Suprapubic skin (tissue), 4 donors: ENCODE measurements at regions not wholly inside any gene's neighbourhood (a gene's known extent, or its start where the extent isn't known, plus 50 kb on each side); places are given as distances from the start of the nearest gene placed in this dataset.

Experiments used
- DNase-seq, 2 donors: peaks; one replicate each; pipeline ENCODE4 v3.0.0-alpha.2; 2019; ENCODE audit warnings: low spot score in 2 of 2
- H3K27ac ChIP-seq: fragments of 200-600 bp; sonication (generic); one replicate; pipeline ENCODE4 v1.5.1; 2019
- H3K27me3 ChIP-seq: fragments of 200-600 bp; sonication (generic); one replicate; pipeline ENCODE4 v1.5.1; 2019
- H3K36me3 ChIP-seq: fragments of 200-600 bp; sonication (generic); one replicate; pipeline ENCODE4 v1.5.1; 2019
- H3K4me1 ChIP-seq: fragments of 200-600 bp; sonication (generic); one replicate; pipeline ENCODE4 v1.5.1; 2019
- H3K4me3 ChIP-seq: fragments of 200-600 bp; sonication (generic); one replicate; pipeline ENCODE4 v1.5.1; 2019; ENCODE audit warnings: mild to moderate bottlenecking
- H3K9me3 ChIP-seq: fragments of 200-600 bp; sonication (generic); one replicate; pipeline ENCODE4 v1.5.1; 2019
- EP300 ChIP-seq: sonication (generic); formaldehyde crosslinking; IDR thresholded peaks from one replicate; pipeline ENCODE4 v1.6.1; 2017; ENCODE audit warnings: antibody characterized with exemption
- POLR2A ChIP-seq, 2 donors: fragments of 450-650 bp; IDR thresholded peaks; one replicate each; pipeline ENCODE4 v1.6.1; 2017; ENCODE audit warnings: antibody characterized with exemption in 2 of 2, mild to moderate bottlenecking in 2 of 2, moderate library complexity in 2 of 2
- POLR2AphosphoS5 ChIP-seq, 3 donors: sonication (generic); formaldehyde crosslinking; IDR thresholded peaks; one replicate each; pipeline ENCODE4 v1.6.1; 2017; ENCODE audit warnings: antibody characterized with exemption in 3 of 3
- WGBS: methylation state at CpG from one replicate; pipeline ENCODE4 v1.1.5; 2018; 5-methylcytosine and 5-hydroxymethylcytosine counted together
- TF ChIP-seq, protein P1 (sequence below), 2 donors: fragments of 200-600 bp in 1 of 2; fragments of 450-650 bp in 1 of 2; sonication (generic) in 1 of 2; IDR thresholded peaks; one replicate each; pipeline ENCODE4 v1.5.1; 2016 to 2019; ENCODE audit warnings: antibody characterized with exemption in 2 of 2, mild to moderate bottlenecking in 1 of 2, moderate library complexity in 1 of 2

DNA sequence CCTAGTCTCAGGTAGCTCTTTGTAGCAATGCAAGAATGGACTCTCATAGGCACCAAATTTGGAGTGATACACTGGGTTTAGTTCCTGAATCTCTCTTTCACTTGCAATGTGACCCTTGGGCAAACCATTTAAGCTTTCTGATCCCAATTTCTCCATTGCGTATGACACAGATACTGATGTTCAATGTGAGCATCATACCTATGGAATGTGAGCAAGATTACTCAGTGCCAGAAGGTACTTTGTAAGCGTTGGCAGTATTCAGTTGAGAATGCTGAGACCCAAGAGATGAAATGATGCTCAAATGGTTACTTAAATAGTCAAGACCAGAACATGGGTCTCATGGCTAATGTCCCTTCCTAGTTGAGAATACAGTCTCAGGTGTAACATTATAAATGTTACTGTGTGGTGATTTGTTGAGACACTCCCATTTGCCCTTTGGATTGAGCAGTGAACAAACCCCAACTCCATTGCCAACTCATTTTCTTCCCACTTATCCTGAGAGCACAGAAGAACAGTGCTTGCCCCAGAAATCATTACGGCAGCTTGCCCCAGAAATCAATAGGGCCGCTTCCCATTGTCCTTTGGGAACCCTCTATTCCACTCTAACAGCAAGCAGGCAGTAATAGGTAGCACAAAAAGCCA is 134.1 kb downstream of the SOX9 start:
- TF ChIP-seq, protein P1, sequence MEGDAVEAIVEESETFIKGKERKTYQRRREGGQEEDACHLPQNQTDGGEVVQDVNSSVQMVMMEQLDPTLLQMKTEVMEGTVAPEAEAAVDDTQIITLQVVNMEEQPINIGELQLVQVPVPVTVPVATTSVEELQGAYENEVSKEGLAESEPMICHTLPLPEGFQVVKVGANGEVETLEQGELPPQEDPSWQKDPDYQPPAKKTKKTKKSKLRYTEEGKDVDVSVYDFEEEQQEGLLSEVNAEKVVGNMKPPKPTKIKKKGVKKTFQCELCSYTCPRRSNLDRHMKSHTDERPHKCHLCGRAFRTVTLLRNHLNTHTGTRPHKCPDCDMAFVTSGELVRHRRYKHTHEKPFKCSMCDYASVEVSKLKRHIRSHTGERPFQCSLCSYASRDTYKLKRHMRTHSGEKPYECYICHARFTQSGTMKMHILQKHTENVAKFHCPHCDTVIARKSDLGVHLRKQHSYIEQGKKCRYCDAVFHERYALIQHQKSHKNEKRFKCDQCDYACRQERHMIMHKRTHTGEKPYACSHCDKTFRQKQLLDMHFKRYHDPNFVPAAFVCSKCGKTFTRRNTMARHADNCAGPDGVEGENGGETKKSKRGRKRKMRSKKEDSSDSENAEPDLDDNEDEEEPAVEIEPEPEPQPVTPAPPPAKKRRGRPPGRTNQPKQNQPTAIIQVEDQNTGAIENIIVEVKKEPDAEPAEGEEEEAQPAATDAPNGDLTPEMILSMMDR (IDR thresholded peaks at IDR 0.05), result no peak
- no peak for TF ChIP-seq EP300
- no peak for TF ChIP-seq POLR2AphosphoS5 (IDR thresholded peaks at IDR 0.05)
- TF ChIP-seq POLR2A (IDR thresholded peaks at IDR 0.05), result no peak
- Histone ChIP-seq H3K27ac (no peak overlapping the region), H3K4me1 (no peaks in the 10 kb centered on the region), H3K9me3 (no peaks in the 10 kb centered on the region), H3K36me3 (no peaks in the 10 kb centered on the region), H3K4me3 (no peak overlapping the region), H3K27me3 (no peaks in the 10 kb centered on the region)
- DNase-seq, result no peak
- 95% methylated on average over 4 of the region's 4 CpGs for WGBS

DNA sequence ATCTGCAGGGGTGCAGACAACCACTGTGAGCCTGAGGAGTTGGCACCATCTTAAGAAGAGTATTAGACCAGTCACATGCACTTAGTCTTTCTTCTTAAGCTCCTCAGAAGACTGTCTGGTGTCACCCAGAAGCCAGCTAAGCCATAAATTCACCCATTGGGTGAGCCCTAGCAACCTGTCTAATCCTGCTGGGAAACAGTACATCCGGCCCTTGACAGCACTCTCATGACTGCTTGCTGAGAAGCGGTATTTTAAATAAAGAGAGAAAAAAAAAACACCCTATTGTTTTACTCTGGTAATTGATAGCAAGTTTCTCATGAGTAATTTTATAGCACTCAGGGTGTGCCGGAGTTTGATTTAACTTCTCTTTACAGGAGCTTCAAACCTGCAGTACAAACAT is 134.7 kb downstream of the SOX9 start:
- TF ChIP-seq, protein P1 (IDR thresholded peaks at IDR 0.05), result no peak
- no peak for TF ChIP-seq POLR2A (IDR thresholded peaks at IDR 0.05)
- TF ChIP-seq POLR2AphosphoS5 (IDR thresholded peaks at IDR 0.05), result no peak
- TF ChIP-seq EP300, result no peak
- 72% methylated on average over 3 of the region's 3 CpGs for WGBS
- no peaks in the 10 kb centered on the region for H3K27me3 ChIP-seq
- no peak overlapping the region for H3K4me3 ChIP-seq
- DNase-seq, result no peak
- H3K27ac ChIP-seq, result no peak overlapping the region
- no peaks in the 10 kb centered on the region for H3K4me1 ChIP-seq
- no peaks in the 10 kb centered on the region for H3K9me3 ChIP-seq
- H3K36me3 ChIP-seq, result no peaks in the 10 kb centered on the region

DNA sequence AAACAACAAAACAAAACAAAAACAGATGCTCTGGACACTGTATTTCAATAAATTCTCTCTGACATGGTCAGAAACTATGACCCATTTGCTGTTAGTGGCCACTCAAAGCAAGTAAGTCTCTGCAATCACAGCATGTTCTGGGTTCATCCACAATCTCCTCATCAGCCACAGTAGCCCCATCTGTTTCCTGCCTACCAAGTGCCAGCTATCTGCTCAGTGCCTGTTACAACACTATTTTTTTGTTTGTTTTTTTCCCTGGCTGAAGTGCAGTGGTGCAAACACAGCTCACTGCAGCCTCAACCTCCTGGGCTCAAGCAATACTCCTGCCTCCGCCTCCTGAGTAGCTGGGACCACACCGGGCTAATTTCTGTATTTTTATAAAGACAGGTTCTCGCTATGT is 137.9 kb downstream of the SOX9 start:
- Histone ChIP-seq H3K36me3 (no peaks in the 10 kb centered on the region), H3K9me3 (no peaks in the 10 kb centered on the region), H3K27ac (no peak overlapping the region), H3K4me3 (no peak overlapping the region), H3K4me1 (no peaks in the 10 kb centered on the region), H3K27me3 (no peaks in the 10 kb centered on the region)
- WGBS, result 95% methylated on average over 3 of the region's 3 CpGs
- no peak for DNase-seq
- no peak for TF ChIP-seq POLR2AphosphoS5 (IDR thresholded peaks at IDR 0.05)
- TF ChIP-seq, protein P1 (IDR thresholded peaks at IDR 0.05), result no peak
- no peak for TF ChIP-seq EP300
- no peak for TF ChIP-seq POLR2A (IDR thresholded peaks at IDR 0.05)

DNA sequence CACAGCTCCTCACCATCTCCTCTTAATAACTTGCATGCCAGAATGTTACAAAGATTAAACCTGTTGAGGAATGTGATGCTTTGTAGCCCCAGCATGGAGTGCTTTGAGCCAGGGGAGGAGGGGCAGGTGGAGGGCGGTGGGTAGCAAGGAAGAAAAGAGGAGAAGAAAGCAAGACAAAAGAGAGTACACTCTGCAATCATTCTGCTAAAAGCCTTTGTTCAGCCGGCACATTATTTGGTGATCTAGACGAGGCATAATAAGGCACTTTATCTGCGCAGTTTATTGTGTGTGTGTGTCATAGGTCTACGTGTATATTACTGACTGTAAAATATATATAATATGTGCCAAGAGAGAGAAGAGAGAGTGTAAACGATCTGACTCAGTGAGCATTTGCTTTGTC is 139.1 kb downstream of the SOX9 start:
- no peaks in the 10 kb centered on the region for H3K9me3 ChIP-seq
- DNase-seq, result no peak
- H3K36me3 ChIP-seq, result no peaks in the 10 kb centered on the region
- H3K4me1 ChIP-seq, result no peaks in the 10 kb centered on the region
- H3K27ac ChIP-seq, result no peak overlapping the region
- WGBS, result 92% methylated on average over 6 of the region's 6 CpGs
- no peaks in the 10 kb centered on the region for H3K27me3 ChIP-seq
- TF ChIP-seq, protein P1 (IDR thresholded peaks at IDR 0.05), result no peak
- no peak overlapping the region for H3K4me3 ChIP-seq

DNA sequence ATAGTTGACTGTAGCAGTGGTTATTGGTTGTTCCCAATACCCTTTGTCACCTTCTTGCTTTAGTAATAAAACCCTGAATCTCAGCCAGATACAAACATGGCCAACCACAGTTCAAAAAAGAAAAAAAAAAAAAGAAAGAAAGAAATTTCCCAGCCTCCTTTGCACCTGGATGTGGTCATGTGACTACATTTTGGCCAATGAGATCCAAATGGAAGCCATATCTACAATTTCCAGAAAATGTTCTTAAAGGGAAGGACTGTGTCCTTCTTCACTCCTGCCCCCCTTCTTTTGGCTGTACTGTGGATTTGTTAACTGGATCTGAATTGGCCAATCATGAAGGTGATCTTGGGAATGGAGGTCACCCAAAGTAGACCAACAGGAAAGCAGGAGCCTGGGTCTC is 141.9 kb downstream of the SOX9 start:
- H3K4me1 ChIP-seq, result no peaks in the 10 kb centered on the region

More for the DNA sequence above, 141.9 kb downstream of the SOX9 start:
- TF ChIP-seq POLR2AphosphoS5 (IDR thresholded peaks at IDR 0.05) (no peak), EP300 (no peak)
- Histone ChIP-seq H3K36me3 (no peaks in the 10 kb centered on the region), H3K4me3 (no peak overlapping the region), H3K27me3 (peaks cover 9% of the 10 kb centered on the region), H3K27ac (no peak overlapping the region), H3K9me3 (no peaks in the 10 kb centered on the region)
- no peak for DNase-seq
